Body of pancreas (tissue), 4 donors: ENCODE measurements at regions not wholly inside any gene's neighbourhood (a gene's known extent, or its start where the extent isn't known, plus 50 kb on each side); places are given as distances from the start of the nearest gene placed in this dataset.
"Not testable (repeated sequence)": the region's sequence is repeated elsewhere in the genome, so short reads cannot be mapped to it uniquely, and the experiment has no call there.

ENCODE experiments used
- ATAC-seq: fragments of 150-250 bp; one replicate; pipeline ENCODE4 v1.9.1; 2016
- DNase-seq, 4 donors: peaks; one replicate each; pipeline ENCODE4 v3.0.0-alpha.2; 2019
- H3K27ac ChIP-seq, 4 donors: fragments of 200-600 bp; sonication (generic); 1 replicate in 3 of 4; 2 replicates in 1 of 4; pipeline versions ENCODE4 v1.5.1 to v1.6.1; 2016 to 2019; ENCODE audit warnings: mild to moderate bottlenecking in 1 of 4, mixed read lengths in 1 of 4, moderate library complexity in 1 of 4
- H3K27me3 ChIP-seq, 2 donors: fragments of 200-600 bp; sonication (generic); one replicate each; pipeline ENCODE4 v1.6.0; 2016; ENCODE audit warnings: mild to moderate bottlenecking in 1 of 2
- H3K36me3 ChIP-seq, 2 donors: fragments of 200-600 bp; sonication (generic); replicated peaks in 1 of 2; 2 replicates each; pipeline ENCODE4 v1.5.1; 2016; ENCODE audit warnings: low read depth in 2 of 2; ENCODE audit not compliant: insufficient read depth in 1 of 2
- H3K4me1 ChIP-seq: fragments of 200-600 bp; sonication (generic); one replicate; pipeline ENCODE4 v1.6.0; 2016
- H3K4me3 ChIP-seq, 2 donors: fragments of 200-600 bp; sonication (generic); 1 replicate in 1 of 2; 2 replicates in 1 of 2; pipeline ENCODE4 v1.5.1; 2016 to 2019
- H3K9me3 ChIP-seq, 3 donors: fragments of 200-600 bp; sonication (generic); 1 replicate in 2 of 3; 2 replicates in 1 of 3; pipeline ENCODE4 v1.5.1; 2016
- POLR2A ChIP-seq, 3 donors: fragments of 450-650 bp; IDR thresholded peaks; one replicate each; pipeline ENCODE4 v1.6.1; 2016; ENCODE audit warnings: antibody characterized with exemption in 3 of 3, mild to moderate bottlenecking in 2 of 3
- WGBS, 2 donors: methylation state at CpG; one replicate each; pipeline ENCODE4 v1.1.5; 2017; 5-methylcytosine and 5-hydroxymethylcytosine counted together
- intact Hi-C: fragments of 100-400 bp; cut with DNase I; formaldehyde crosslinking; loops from one replicate; pipeline ENCODE4 v1.15.1; 2023
- TF ChIP-seq, protein P1 (sequence below), 7 experiments: fragments of 450-650 bp in 4 of 7; fragments of 200-600 bp in 3 of 7; sonication (generic) in 3 of 7; IDR thresholded peaks; one replicate each; pipeline ENCODE4 v1.5.1; 2016 to 2019; ENCODE audit warnings: antibody characterized with exemption in 7 of 7

DNA sequence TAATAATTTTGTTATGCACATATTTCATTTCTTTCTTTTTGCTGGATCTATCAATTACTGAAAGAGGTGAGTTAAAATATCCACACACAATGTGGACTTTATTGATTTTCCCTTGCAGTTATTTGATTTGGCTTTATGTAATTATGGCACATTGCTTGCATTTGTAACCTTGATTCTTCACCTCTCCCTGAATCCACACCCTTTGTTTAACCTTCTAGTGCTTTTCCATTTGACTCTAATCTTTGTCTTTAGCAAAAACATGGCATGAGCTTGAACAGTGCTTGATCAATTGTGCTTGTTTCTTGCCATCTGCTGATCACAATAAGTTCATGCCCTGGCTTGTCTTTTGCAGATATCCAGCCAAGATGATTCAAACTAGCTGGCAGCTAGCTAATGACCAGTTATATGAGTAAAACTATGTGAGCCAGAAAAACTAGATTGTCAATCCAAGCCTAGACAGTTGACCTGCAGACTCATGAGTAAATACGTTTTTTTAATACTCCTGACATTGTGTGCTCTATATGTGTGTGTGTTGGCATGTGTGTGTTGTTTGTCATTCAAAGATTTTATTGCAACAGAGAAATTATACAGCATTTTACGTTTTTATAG lies 899.2 kb downstream of the NCAM2 start:
- peak in 1 of 4 donors; percentile 40 for DNase-seq
- H3K27me3 ChIP-seq: no peaks in the 10 kb centered on the region
- H3K36me3 ChIP-seq: no peaks in the 10 kb centered on the region
- H3K4me1 ChIP-seq: peaks cover 7% of the 10 kb centered on the region
- H3K4me3 ChIP-seq: no peak overlapping the region
- 17 to 23% methylated on average over 2 of the region's 2 CpGs for WGBS, 2 donors
- H3K9me3 ChIP-seq: peaks cover 0 to 10% (median 0%) of the 10 kb centered on the region in 3 donors
- intact Hi-C loops: no loop called here
- TF ChIP-seq POLR2A (IDR thresholded peaks at IDR 0.05): no peak
- TF ChIP-seq, protein P1, sequence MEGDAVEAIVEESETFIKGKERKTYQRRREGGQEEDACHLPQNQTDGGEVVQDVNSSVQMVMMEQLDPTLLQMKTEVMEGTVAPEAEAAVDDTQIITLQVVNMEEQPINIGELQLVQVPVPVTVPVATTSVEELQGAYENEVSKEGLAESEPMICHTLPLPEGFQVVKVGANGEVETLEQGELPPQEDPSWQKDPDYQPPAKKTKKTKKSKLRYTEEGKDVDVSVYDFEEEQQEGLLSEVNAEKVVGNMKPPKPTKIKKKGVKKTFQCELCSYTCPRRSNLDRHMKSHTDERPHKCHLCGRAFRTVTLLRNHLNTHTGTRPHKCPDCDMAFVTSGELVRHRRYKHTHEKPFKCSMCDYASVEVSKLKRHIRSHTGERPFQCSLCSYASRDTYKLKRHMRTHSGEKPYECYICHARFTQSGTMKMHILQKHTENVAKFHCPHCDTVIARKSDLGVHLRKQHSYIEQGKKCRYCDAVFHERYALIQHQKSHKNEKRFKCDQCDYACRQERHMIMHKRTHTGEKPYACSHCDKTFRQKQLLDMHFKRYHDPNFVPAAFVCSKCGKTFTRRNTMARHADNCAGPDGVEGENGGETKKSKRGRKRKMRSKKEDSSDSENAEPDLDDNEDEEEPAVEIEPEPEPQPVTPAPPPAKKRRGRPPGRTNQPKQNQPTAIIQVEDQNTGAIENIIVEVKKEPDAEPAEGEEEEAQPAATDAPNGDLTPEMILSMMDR (IDR thresholded peaks at IDR 0.05): no peak
- ATAC-seq: peak; percentile 85
- no peak overlapping the region for H3K27ac ChIP-seq

DNA sequence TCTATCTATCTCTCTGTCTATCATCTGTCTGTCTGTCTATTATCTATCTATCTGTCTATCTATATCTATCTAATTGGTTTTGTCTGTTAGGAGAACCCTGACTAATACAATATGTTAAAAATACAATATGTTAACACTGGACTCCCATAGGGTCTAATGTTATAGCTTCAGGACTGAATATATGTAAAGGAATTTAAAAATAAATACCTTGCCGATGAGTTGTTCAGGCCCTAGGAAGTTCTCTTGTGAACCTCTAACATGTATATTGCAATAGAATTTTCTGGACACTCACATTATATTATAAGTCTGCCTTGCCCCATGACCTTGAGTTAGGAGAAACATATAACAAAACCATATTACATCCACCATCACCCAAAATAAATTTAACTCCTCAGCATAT lies 900.6 kb downstream of the NCAM2 start:
- 88 to 95% methylated on average over 1 of the region's 1 CpG for WGBS, 2 donors
- Histone ChIP-seq H3K36me3 (no peaks in the 10 kb centered on the region), H3K9me3 (peaks cover 0 to 9% (median 0%) of the 10 kb centered on the region in 3 donors), H3K4me3 (no peak overlapping the region), H3K27me3 (no peaks in the 10 kb centered on the region), H3K27ac (no peak overlapping the region), H3K4me1 (peaks cover 7% of the 10 kb centered on the region)
- DNase-seq: no peak
- intact Hi-C loops: no loop called here
- TF ChIP-seq, protein P1 (IDR thresholded peaks at IDR 0.05): no peak
- no peak for TF ChIP-seq POLR2A (IDR thresholded peaks at IDR 0.05)
- no peak for ATAC-seq

GRCh38 chr21:21902416-21902815 lies 904.2 kb downstream of the NCAM2 start:
- DNase-seq, H3K4me1 ChIP-seq: not testable (repeated sequence)
- 82 to 87% methylated on average over 6 to 25 of the region's 28 CpGs for WGBS, 2 donors

GRCh38 chr21:21907271-21907670 lies 909.1 kb downstream of the NCAM2 start:
- H3K9me3 ChIP-seq: no peaks in the 10 kb centered on the region
- H3K27me3 ChIP-seq: no peaks in the 10 kb centered on the region
- H3K27ac ChIP-seq: no peak overlapping the region
- 46 to 51% methylated on average over 3 of the region's 3 CpGs for WGBS, 2 donors
- intact Hi-C loops: no loop called here
- no peak overlapping the region for H3K4me3 ChIP-seq
- H3K4me1 ChIP-seq: no peaks in the 10 kb centered on the region
- TF ChIP-seq, protein P1 (IDR thresholded peaks at IDR 0.05): no peak
- TF ChIP-seq POLR2A (IDR thresholded peaks at IDR 0.05): no peak
- DNase-seq (no peak), ATAC-seq (no peak)
- H3K36me3 ChIP-seq: no peaks in the 10 kb centered on the region

More at GRCh38 chr21:21902416-21902815, 904.2 kb downstream of the NCAM2 start:
- H3K36me3 ChIP-seq, H3K27ac ChIP-seq, H3K9me3 ChIP-seq, H3K27me3 ChIP-seq, H3K4me3 ChIP-seq, ATAC-seq, intact Hi-C loops: not testable (repeated sequence)

DNA sequence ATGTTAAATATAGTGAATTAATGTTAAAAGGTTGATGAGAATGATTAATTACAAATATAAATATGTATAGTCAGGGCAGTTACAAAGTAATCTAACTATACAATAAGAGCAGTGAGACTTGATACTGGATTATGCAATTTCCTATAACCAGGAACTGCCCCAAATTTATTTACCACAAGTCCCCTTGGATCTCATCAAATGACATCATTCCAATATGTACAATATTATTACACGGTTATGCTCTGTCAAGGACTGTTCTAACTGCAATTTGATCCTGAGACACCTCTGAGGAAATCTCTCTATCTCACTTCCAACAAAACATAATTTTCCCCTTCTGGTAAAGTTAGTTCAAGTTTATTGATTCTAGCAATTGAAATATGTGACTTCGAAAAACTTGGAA lies 917.6 kb downstream of the NCAM2 start:
- no peaks in the 10 kb centered on the region for H3K36me3 ChIP-seq
- H3K27ac ChIP-seq: no peak overlapping the region
- no peaks in the 10 kb centered on the region for H3K27me3 ChIP-seq
- H3K4me3 ChIP-seq: no peak overlapping the region
- intact Hi-C loops: no loop called here
- ATAC-seq: no peak
- TF ChIP-seq POLR2A (IDR thresholded peaks at IDR 0.05): no peak
- TF ChIP-seq, protein P1 (IDR thresholded peaks at IDR 0.05): no peak
- 7 to 13% methylated on average over 2 of the region's 2 CpGs for WGBS, 2 donors
- no peaks in the 10 kb centered on the region for H3K4me1 ChIP-seq
- DNase-seq: no peak
- no peaks in the 10 kb centered on the region for H3K9me3 ChIP-seq
